CD14-positive monocyte (primary cell): ENCODE measurements at regions not wholly inside any gene's neighbourhood (a gene's known extent, or its start where the extent isn't known, plus 50 kb on each side); places are given as distances from the start of the nearest gene placed in this dataset.

Source experiments
- DNase-seq, 3 donors: peaks; one replicate each; pipeline ENCODE4 v3.0.0-alpha.2; 2011 to 2022
- H2AFZ ChIP-seq: 2 replicates; pipeline ENCODE4 v1.6.0; 2012; ENCODE audit warnings: mild to moderate bottlenecking, low read depth, low read length, inconsistent platforms; ENCODE audit not compliant: insufficient read depth, poor library complexity, severe bottlenecking
- H3K27ac ChIP-seq, 2 donors: 1 replicate in 1 of 2; 2 replicates in 1 of 2; pipeline ENCODE4 v1.5.1; 2012 to 2013; ENCODE audit warnings: low read length in 2 of 2, control low read depth in 1 of 2, inconsistent platforms in 1 of 2, low read depth in 1 of 2, mild to moderate bottlenecking in 1 of 2
- H3K27me3 ChIP-seq, 2 donors: one replicate each; pipeline versions ENCODE4 v1.6.0 to v1.6.1; 2011 to 2013; ENCODE audit warnings: low read length in 2 of 2; ENCODE audit not compliant: control insufficient read depth in 2 of 2, insufficient read depth in 2 of 2
- H3K36me3 ChIP-seq, 2 donors: replicated peaks in 1 of 2; 1 replicate in 1 of 2; 2 replicates in 1 of 2; pipeline versions ENCODE4 v1.5.1 to v1.6.1; 2012 to 2013; ENCODE audit warnings: low read length in 2 of 2, control low read depth in 1 of 2, inconsistent platforms in 1 of 2, mild to moderate bottlenecking in 1 of 2; ENCODE audit not compliant: insufficient read depth in 2 of 2, control insufficient read depth in 1 of 2
- H3K4me1 ChIP-seq, 2 donors: 1 replicate in 1 of 2; 2 replicates in 1 of 2; pipeline versions ENCODE4 v1.5.1 to v1.6.1; 2012 to 2013; ENCODE audit warnings: low read length in 2 of 2, control low read depth in 1 of 2, inconsistent platforms in 1 of 2, mild to moderate bottlenecking in 1 of 2, moderate library complexity in 1 of 2; ENCODE audit not compliant: insufficient read depth in 2 of 2, control insufficient read depth in 1 of 2
- H3K4me2 ChIP-seq: replicated peaks from 2 replicates; pipeline ENCODE3; 2012; ENCODE audit warnings: low read length, moderate library complexity, mild to moderate bottlenecking; ENCODE audit not compliant: poor library complexity, severe bottlenecking; ENCODE audit errors: extremely low read depth
- H3K4me3 ChIP-seq, 3 experiments: fragments of 200-600 bp in 1 of 3; sonication (generic) in 1 of 3; replicated peaks in 1 of 3; 1 replicate in 2 of 3; 2 replicates in 1 of 3; pipeline ENCODE4 v1.5.1; 2011 to 2013; ENCODE audit warnings: low read length in 3 of 3, mild to moderate bottlenecking in 3 of 3, control low read depth in 2 of 3, low read depth in 2 of 3, inconsistent platforms in 1 of 3, moderate library complexity in 1 of 3
- H3K79me2 ChIP-seq: 2 replicates; pipeline ENCODE4 v1.6.0; 2012; ENCODE audit warnings: mild to moderate bottlenecking, control low read depth, inconsistent platforms, low read length, moderate library complexity; ENCODE audit not compliant: insufficient read depth
- H3K9ac ChIP-seq: 2 replicates; pipeline ENCODE4 v1.6.0; 2017; ENCODE audit warnings: low read length, mild to moderate bottlenecking; ENCODE audit not compliant: insufficient read depth, poor library complexity, severe bottlenecking
- H3K9me3 ChIP-seq, 2 donors: replicated peaks in 1 of 2; 1 replicate in 1 of 2; 2 replicates in 1 of 2; pipeline versions ENCODE4 v1.5.1 to v1.6.1; 2012 to 2013; ENCODE audit warnings: low read length in 2 of 2, control low read depth in 1 of 2; ENCODE audit not compliant: control insufficient read depth in 1 of 2, insufficient read depth in 1 of 2
- H4K20me1 ChIP-seq: 2 replicates; pipeline ENCODE4 v1.6.0; 2012; ENCODE audit warnings: mild to moderate bottlenecking, low read length, control low read depth, moderate library complexity; ENCODE audit not compliant: insufficient read depth
- H3K27ac Mint-ChIP-seq, 7 donors: one replicate each; pipeline ENCODE4 v1.8.0; 2020; ENCODE audit warnings: mild to moderate bottlenecking in 7 of 7, mixed read lengths in 7 of 7, moderate library complexity in 6 of 7, inconsistent platforms in 2 of 7
- H3K27me3 Mint-ChIP-seq, 3 donors: one replicate each; pipeline ENCODE4 v1.8.0; 2021 to 2022; ENCODE audit warnings: low read depth in 3 of 3, mild to moderate bottlenecking in 3 of 3, mixed read lengths in 3 of 3, moderate library complexity in 3 of 3, inconsistent platforms in 1 of 3
- H3K36me3 Mint-ChIP-seq, 2 donors: one replicate each; pipeline ENCODE4 v1.8.0; 2020; ENCODE audit warnings: mixed read lengths in 2 of 2, inconsistent platforms in 1 of 2, mild to moderate bottlenecking in 1 of 2
- H3K4me1 Mint-ChIP-seq: one replicate; pipeline ENCODE4 v1.8.0; 2020; ENCODE audit warnings: mild to moderate bottlenecking, mixed read lengths
- H3K4me3 Mint-ChIP-seq, 2 donors: one replicate each; pipeline ENCODE4 v1.8.0; 2020; ENCODE audit warnings: mild to moderate bottlenecking in 2 of 2, mixed read lengths in 2 of 2, moderate library complexity in 1 of 2
- H3K9me3 Mint-ChIP-seq, 7 donors: one replicate each; pipeline ENCODE4 v1.8.0; 2020 to 2022; ENCODE audit warnings: mixed read lengths in 7 of 7, mild to moderate bottlenecking in 6 of 7, moderate library complexity in 6 of 7, inconsistent platforms in 2 of 7
- CTCF ChIP-seq: fragments of 200-600 bp; IDR thresholded peaks from one replicate; pipeline ENCODE4 v1.8.0; 2022; ENCODE audit warnings: antibody characterized with exemption, mild to moderate bottlenecking
- WGBS: methylation state at CpG from one replicate; pipeline ENCODE4 v1.1.5; 2013; ENCODE audit warnings: missing lambda C conversion rate; ENCODE audit not compliant: insufficient coverage; 5-methylcytosine and 5-hydroxymethylcytosine counted together
- intact Hi-C, 2 donors: fragments of 100-400 bp; cut with micrococcal nuclease; formaldehyde crosslinking; loops; one replicate each; pipeline versions ENCODE4 v1.15.0 to v1.15.1; 2023

- TF ChIP-seq CTCF: no peak
- Mint-ChIP-seq H3K4me3 (no peak overlapping the region), H3K4me1 (no peaks in the 10 kb centered on the region), H3K36me3 (no peaks in the 10 kb centered on the region), H3K27me3 (no peaks in the 10 kb centered on the region), H3K9me3 (peaks cover 0 to 3% (median 0%) of the 10 kb centered on the region in 7 donors), H3K27ac (no peak overlapping the region)
- Histone ChIP-seq H3K27ac (no peak overlapping the region), H3K79me2 (no peaks in the 10 kb centered on the region), H3K9ac (no peak overlapping the region), H3K9me3 (no peaks in the 10 kb centered on the region), H3K4me1 (no peaks in the 10 kb centered on the region), H3K4me2 (no peak overlapping the region), H3K27me3 (no peaks in the 10 kb centered on the region), H3K36me3 (no peaks in the 10 kb centered on the region), H4K20me1 (no peaks in the 10 kb centered on the region), H2AFZ (no peak overlapping the region), H3K4me3 (no peak overlapping the region)
- intact Hi-C loops: no loop called here
- DNase-seq: no peak
- WGBS: no CpG with 5 or more reads among the region's 4 CpGs
Observed at GRCh38 chr11:127238321-127238720, 237.8 kb upstream of the KIRREL3 start.

GRCh38 chr11:127236776-127237175 is 236.2 kb upstream of the KIRREL3 start:
- Mint-ChIP-seq H3K27ac (no peak overlapping the region), H3K27me3 (no peaks in the 10 kb centered on the region), H3K4me1 (no peaks in the 10 kb centered on the region), H3K9me3 (peaks cover 0 to 1% (median 0%) of the 10 kb centered on the region in 7 donors), H3K36me3 (no peaks in the 10 kb centered on the region), H3K4me3 (no peak overlapping the region)
- Histone ChIP-seq H3K4me2 (no peak overlapping the region), H3K4me3 (no peak overlapping the region), H3K4me1 (no peaks in the 10 kb centered on the region), H3K27ac (no peak overlapping the region), H3K36me3 (no peaks in the 10 kb centered on the region), H2AFZ (no peak overlapping the region), H3K9ac (no peak overlapping the region), H3K79me2 (no peaks in the 10 kb centered on the region), H3K9me3 (no peaks in the 10 kb centered on the region), H3K27me3 (no peaks in the 10 kb centered on the region), H4K20me1 (no peaks in the 10 kb centered on the region)
- WGBS: no CpG with 5 or more reads among the region's 1 CpG
- no peak for DNase-seq
- no peak for TF ChIP-seq CTCF
- intact Hi-C loops: no loop called here
